NB4 (cell line): ENCODE measurements at regions not wholly inside any gene's neighbourhood (a gene's known extent, or its start where the extent isn't known, plus 50 kb on each side); places are given as distances from the start of the nearest gene placed in this dataset.

Experiments
- DNase-seq: peaks from one replicate; pipeline ENCODE4 v3.0.0; 2010; ENCODE audit warnings: low read depth
- H3K4me3 ChIP-seq: one replicate; pipeline ENCODE4 v1.5.1; 2011; ENCODE audit warnings: mild to moderate bottlenecking, low read depth, low read length, moderate library complexity
- CTCF ChIP-seq: IDR thresholded peaks from one replicate; pipeline ENCODE4 v1.5.1; 2012; ENCODE audit warnings: low read depth, low read length
- MAX ChIP-seq: IDR thresholded peaks from 2 replicates; pipeline ENCODE4 v1.6.1; 2011; ENCODE audit warnings: low read depth, low read length
- MYC ChIP-seq: IDR thresholded peaks from 2 replicates; pipeline ENCODE4 v1.6.1; 2011; ENCODE audit warnings: low read depth, low read length
- POLR2A ChIP-seq: IDR thresholded peaks from 2 replicates; pipeline ENCODE4 v1.6.1; 2011; ENCODE audit warnings: mild to moderate bottlenecking; ENCODE audit not compliant: insufficient read length; ENCODE audit errors: extremely low read depth

GRCh38 chr2:175627405-175627804, 374.7 kb downstream of the LNPK start:
- DNase-seq: no peak
- H3K4me3 ChIP-seq: no peak overlapping the region
- TF ChIP-seq MAX (no peak), MYC (no peak), POLR2A (no peak)

- H3K4me3 ChIP-seq: no peak overlapping the region
- no peak for TF ChIP-seq MAX
- TF ChIP-seq CTCF: no peak
- TF ChIP-seq MYC: no peak
- TF ChIP-seq POLR2A: no peak
- no peak for DNase-seq
Observed at GRCh38 chr2:175626796-175627195, 375.3 kb downstream of the LNPK start.

- H3K4me3 ChIP-seq: no peak overlapping the region
- DNase-seq: no peak
Observed at GRCh38 chr2:175624785-175625184, 377.3 kb downstream of the LNPK start.

GRCh38 chr2:175624211-175624761, 377.8 kb downstream of the LNPK start:
- DNase-seq: peak; percentile 42
- TF ChIP-seq MAX (no peak), POLR2A (no peak), CTCF (no peak), MYC (no peak)

More at GRCh38 chr2:175624785-175625184, 377.3 kb downstream of the LNPK start:
- no peak for TF ChIP-seq POLR2A
- no peak for TF ChIP-seq CTCF
- no peak for TF ChIP-seq MYC
- no peak for TF ChIP-seq MAX

GRCh38 chr2:175621821-175622220, 380.2 kb downstream of the LNPK start:
- H3K4me3 ChIP-seq: no peak overlapping the region
- no peak for TF ChIP-seq MYC
- no peak for TF ChIP-seq POLR2A
- no peak for TF ChIP-seq CTCF
- no peak for TF ChIP-seq MAX
- DNase-seq: peak; percentile 43

More at GRCh38 chr2:175624211-175624761, 377.8 kb downstream of the LNPK start:
- H3K4me3 ChIP-seq: no peak overlapping the region

- DNase-seq: no peak
- TF ChIP-seq MAX: no peak
- TF ChIP-seq CTCF: no peak
- TF ChIP-seq POLR2A: no peak
- TF ChIP-seq MYC: no peak
- no peak overlapping the region for H3K4me3 ChIP-seq
Observed at GRCh38 chr2:175620106-175620505, 382.0 kb downstream of the LNPK start.
